ENCODE measurements at regions not wholly inside any gene's neighbourhood (a gene's known extent, or its start where the extent isn't known, plus 50 kb on each side); places are given as distances from the start of the nearest gene placed in this dataset.
A peak's percentile ranks its signal among the peaks of the same experiment; 100 is the strongest.

DNA sequence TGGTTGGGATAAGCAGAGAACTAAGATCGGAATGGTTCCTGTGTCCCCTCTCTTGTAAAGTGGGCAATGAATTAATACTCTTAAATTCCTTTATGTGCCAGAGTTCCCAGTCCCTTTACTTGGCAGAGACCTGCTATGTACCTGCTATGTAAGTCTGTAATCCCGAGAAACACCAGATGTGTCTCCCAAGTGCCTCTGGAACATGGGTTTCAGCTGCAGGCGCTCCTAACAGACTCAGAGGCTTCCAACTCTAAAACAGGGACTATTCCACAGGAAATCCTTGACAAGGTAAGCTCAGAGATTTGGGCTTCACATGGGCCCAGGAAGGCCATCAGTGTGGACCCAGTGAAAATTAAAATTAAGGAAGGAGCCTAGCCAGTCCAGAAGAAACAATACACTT is 117.7 kb upstream of the PLCL2 start:
- Histone ChIP-seq H3K27me3 (ENCODE audit: insufficient read depth, low read length) (no peaks in the 10 kb centered on the region), H3K9me2 (ENCODE audit: insufficient read depth) (no peaks in the 10 kb centered on the region), H3K27ac (ENCODE audit: low read depth, low read length) (no peak overlapping the region), H2AFZ (ENCODE audit: low read depth, low read length, poor library complexity, severe bottlenecking) (no peak overlapping the region), H3K79me2 (ENCODE audit: insufficient read depth, low read length) (no peaks in the 10 kb centered on the region), H3K4me3 (replicated peaks in 1 of 2; ENCODE audit: low read depth in 1 of 2, low read length in 2 of 2) (no peak overlapping the region), H4K20me1 (ENCODE audit: insufficient read depth) (no peaks in the 10 kb centered on the region), H3K4me2 (ENCODE audit: low read length) (no peak overlapping the region), H3K36me3 (ENCODE audit: control insufficient read depth in 1 of 2, insufficient read depth in 2 of 2, low read length in 2 of 2) (no peaks in the 10 kb centered on the region), H3K4me1 (ENCODE audit: control insufficient read depth in 1 of 2, insufficient read depth in 2 of 2, low read length in 2 of 2) (no peaks in the 10 kb centered on the region), H3K9me3 (ENCODE audit: control insufficient read depth in 1 of 2, insufficient read depth in 1 of 2, low read depth in 1 of 2, low read length in 2 of 2) (no peaks in the 10 kb centered on the region), H3K9ac (ENCODE audit: low read length) (no peak overlapping the region)
- ChIA-PET POLR2A (no interaction called here), CTCF (no interaction called here), RAD21 (ENCODE audit: low non-redundant PET in 1 of 2, low total read pairs in 2 of 2, uncharacterized antibody in 2 of 2, unreplicated experiment in 2 of 2) (no interaction called here)
- ATAC-seq (peak; percentile 63; the same call in 1 of the 2 replicates), DNase-seq (ENCODE audit: low read depth, low spot score) (no peak)
- intact Hi-C loops (cut with micrococcal nuclease) = no loop called here
- BruUV-seq (replicated peaks) = no TSS peak
- no peak for TF ChIP-seq SRF (IDR thresholded peaks at IDR 0.05; ENCODE audit: low read depth)
- TF ChIP-seq CEBPB (IDR thresholded peaks at IDR 0.05; ENCODE audit: low read depth) = no peak
- TF ChIP-seq, protein P1, sequence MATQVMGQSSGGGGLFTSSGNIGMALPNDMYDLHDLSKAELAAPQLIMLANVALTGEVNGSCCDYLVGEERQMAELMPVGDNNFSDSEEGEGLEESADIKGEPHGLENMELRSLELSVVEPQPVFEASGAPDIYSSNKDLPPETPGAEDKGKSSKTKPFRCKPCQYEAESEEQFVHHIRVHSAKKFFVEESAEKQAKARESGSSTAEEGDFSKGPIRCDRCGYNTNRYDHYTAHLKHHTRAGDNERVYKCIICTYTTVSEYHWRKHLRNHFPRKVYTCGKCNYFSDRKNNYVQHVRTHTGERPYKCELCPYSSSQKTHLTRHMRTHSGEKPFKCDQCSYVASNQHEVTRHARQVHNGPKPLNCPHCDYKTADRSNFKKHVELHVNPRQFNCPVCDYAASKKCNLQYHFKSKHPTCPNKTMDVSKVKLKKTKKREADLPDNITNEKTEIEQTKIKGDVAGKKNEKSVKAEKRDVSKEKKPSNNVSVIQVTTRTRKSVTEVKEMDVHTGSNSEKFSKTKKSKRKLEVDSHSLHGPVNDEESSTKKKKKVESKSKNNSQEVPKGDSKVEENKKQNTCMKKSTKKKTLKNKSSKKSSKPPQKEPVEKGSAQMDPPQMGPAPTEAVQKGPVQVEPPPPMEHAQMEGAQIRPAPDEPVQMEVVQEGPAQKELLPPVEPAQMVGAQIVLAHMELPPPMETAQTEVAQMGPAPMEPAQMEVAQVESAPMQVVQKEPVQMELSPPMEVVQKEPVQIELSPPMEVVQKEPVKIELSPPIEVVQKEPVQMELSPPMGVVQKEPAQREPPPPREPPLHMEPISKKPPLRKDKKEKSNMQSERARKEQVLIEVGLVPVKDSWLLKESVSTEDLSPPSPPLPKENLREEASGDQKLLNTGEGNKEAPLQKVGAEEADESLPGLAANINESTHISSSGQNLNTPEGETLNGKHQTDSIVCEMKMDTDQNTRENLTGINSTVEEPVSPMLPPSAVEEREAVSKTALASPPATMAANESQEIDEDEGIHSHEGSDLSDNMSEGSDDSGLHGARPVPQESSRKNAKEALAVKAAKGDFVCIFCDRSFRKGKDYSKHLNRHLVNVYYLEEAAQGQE (IDR thresholded peaks at IDR 0.05; ENCODE audit: low read depth) = no peak
- TF ChIP-seq EGR1 (IDR thresholded peaks at IDR 0.05; ENCODE audit: low read depth) = no peak
- no peak for TF ChIP-seq POLR2AphosphoS5 (IDR thresholded peaks at IDR 0.05; ENCODE audit: low read depth, low read length)
- no peak for TF ChIP-seq ZFX (IDR thresholded peaks at IDR 0.05)
- TF ChIP-seq TCF7L2 (IDR thresholded peaks at IDR 0.05; ENCODE audit: borderline replicate concordance, extremely low read depth, insufficient read depth, insufficient read length) = no peak
- no peak for TF ChIP-seq POLR2A (IDR thresholded peaks at IDR 0.05; ENCODE audit: borderline replicate concordance, extremely low read depth, insufficient read depth, insufficient read length)
- TF ChIP-seq EZH2 (IDR thresholded peaks at IDR 0.05) = no peak
- TF ChIP-seq, protein P2, sequence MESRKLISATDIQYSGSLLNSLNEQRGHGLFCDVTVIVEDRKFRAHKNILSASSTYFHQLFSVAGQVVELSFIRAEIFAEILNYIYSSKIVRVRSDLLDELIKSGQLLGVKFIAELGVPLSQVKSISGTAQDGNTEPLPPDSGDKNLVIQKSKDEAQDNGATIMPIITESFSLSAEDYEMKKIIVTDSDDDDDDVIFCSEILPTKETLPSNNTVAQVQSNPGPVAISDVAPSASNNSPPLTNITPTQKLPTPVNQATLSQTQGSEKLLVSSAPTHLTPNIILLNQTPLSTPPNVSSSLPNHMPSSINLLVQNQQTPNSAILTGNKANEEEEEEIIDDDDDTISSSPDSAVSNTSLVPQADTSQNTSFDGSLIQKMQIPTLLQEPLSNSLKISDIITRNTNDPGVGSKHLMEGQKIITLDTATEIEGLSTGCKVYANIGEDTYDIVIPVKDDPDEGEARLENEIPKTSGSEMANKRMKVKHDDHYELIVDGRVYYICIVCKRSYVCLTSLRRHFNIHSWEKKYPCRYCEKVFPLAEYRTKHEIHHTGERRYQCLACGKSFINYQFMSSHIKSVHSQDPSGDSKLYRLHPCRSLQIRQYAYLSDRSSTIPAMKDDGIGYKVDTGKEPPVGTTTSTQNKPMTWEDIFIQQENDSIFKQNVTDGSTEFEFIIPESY (IDR thresholded peaks at IDR 0.05; ENCODE audit: extremely low read depth, insufficient replicate concordance, low read length) = no peak
- TF ChIP-seq SP1 (IDR thresholded peaks at IDR 0.05; ENCODE audit: low read depth) = no peak
- TF ChIP-seq, protein P3, sequence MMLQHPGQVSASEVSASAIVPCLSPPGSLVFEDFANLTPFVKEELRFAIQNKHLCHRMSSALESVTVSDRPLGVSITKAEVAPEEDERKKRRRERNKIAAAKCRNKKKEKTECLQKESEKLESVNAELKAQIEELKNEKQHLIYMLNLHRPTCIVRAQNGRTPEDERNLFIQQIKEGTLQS (IDR thresholded peaks at IDR 0.05) = no peak
- no peak for TF ChIP-seq YY1 (IDR thresholded peaks at IDR 0.05; ENCODE audit: extremely low read depth, insufficient replicate concordance, low read depth, low read length)
- no peak for TF ChIP-seq FOSL1 (IDR thresholded peaks at IDR 0.05; ENCODE audit: low read depth)

Measured in HCT116 (cell line).